Astrocyte of the cerebellum (primary cell): ENCODE measurements at regions not wholly inside any gene's neighbourhood (a gene's known extent, or its start where the extent isn't known, plus 50 kb on each side); places are given as distances from the start of the nearest gene placed in this dataset.
A peak's percentile ranks its signal among the peaks of the same experiment; 100 is the strongest.

Source experiments
- DNase-seq: peaks from one replicate; pipeline ENCODE4 v3.0.0-alpha.2; 2011; ENCODE audit warnings: low read depth
- H3K4me3 ChIP-seq: 2 replicates; pipeline ENCODE4 v1.5.1; 2011; ENCODE audit warnings: mild to moderate bottlenecking, low read depth, low read length, moderate library complexity
- CTCF ChIP-seq: IDR thresholded peaks from 2 replicates; pipeline ENCODE4 v1.5.1; 2012; ENCODE audit warnings: low read length, low read depth, moderate library complexity, mild to moderate bottlenecking; ENCODE audit errors: missing control alignments
- in situ Hi-C: cut with HindIII; loops from 2 replicates; pipeline ENCODE4 v1.10.0; 2017; ENCODE audit warnings: low sequenced_read_pairs

- peak; percentile 52 for DNase-seq
- H3K4me3 ChIP-seq = no peak overlapping the region
- in situ Hi-C loops = no loop called here
- TF ChIP-seq CTCF = no peak
These were observed 79.9 kb upstream of the RGMA start for GRCh38 chr15:93168910-93169309.

- no peak for TF ChIP-seq CTCF
- DNase-seq = no peak
- in situ Hi-C loops = no loop called here
- no peak overlapping the region for H3K4me3 ChIP-seq
These were observed 78.3 kb upstream of the RGMA start for GRCh38 chr15:93167291-93167690.

- no peak overlapping the region for H3K4me3 ChIP-seq
- DNase-seq = no peak
- no peak for TF ChIP-seq CTCF
- in situ Hi-C loops = no loop called here
These were observed 77.7 kb upstream of the RGMA start for GRCh38 chr15:93166675-93167074.

- DNase-seq = no peak
- no peak for TF ChIP-seq CTCF
- no peak overlapping the region for H3K4me3 ChIP-seq
- in situ Hi-C loops = no loop called here
These were observed 76.9 kb upstream of the RGMA start for GRCh38 chr15:93165734-93166470.

GRCh38 chr15:93164409-93164808, 75.4 kb upstream of the RGMA start:
- in situ Hi-C loops = no loop called here
- H3K4me3 ChIP-seq = no peak overlapping the region
- no peak for TF ChIP-seq CTCF
- DNase-seq = no peak

- no peak overlapping the region for H3K4me3 ChIP-seq
- TF ChIP-seq CTCF = no peak
- in situ Hi-C loops = no loop called here
- DNase-seq = no peak
These were observed 73.5 kb upstream of the RGMA start for GRCh38 chr15:93162560-93162959.

- TF ChIP-seq CTCF = no peak
- in situ Hi-C loops = loop anchor here (5.0 kb wide), 1 partner anchor 38 kb away; no protein-coding TSS in a partner anchor
- DNase-seq = no peak
- no peak overlapping the region for H3K4me3 ChIP-seq
These were observed 70.9 kb upstream of the RGMA start for GRCh38 chr15:93159930-93160329.
